Body of pancreas (tissue), 4 donors: ENCODE measurements at regions not wholly inside any gene's neighbourhood (a gene's known extent, or its start where the extent isn't known, plus 50 kb on each side); places are given as distances from the start of the nearest gene placed in this dataset.
"Not testable (repeated sequence)": the region's sequence is repeated elsewhere in the genome, so short reads cannot be mapped to it uniquely, and the experiment has no call there.

ENCODE experiments used
- ATAC-seq: fragments of 150-250 bp; one replicate; pipeline ENCODE4 v1.9.1; 2016
- DNase-seq, 4 donors: peaks; one replicate each; pipeline ENCODE4 v3.0.0-alpha.2; 2019
- H3K27ac ChIP-seq, 4 donors: fragments of 200-600 bp; sonication (generic); 1 replicate in 3 of 4; 2 replicates in 1 of 4; pipeline versions ENCODE4 v1.5.1 to v1.6.1; 2016 to 2019; ENCODE audit warnings: mild to moderate bottlenecking in 1 of 4, mixed read lengths in 1 of 4, moderate library complexity in 1 of 4
- H3K27me3 ChIP-seq, 2 donors: fragments of 200-600 bp; sonication (generic); one replicate each; pipeline ENCODE4 v1.6.0; 2016; ENCODE audit warnings: mild to moderate bottlenecking in 1 of 2
- H3K36me3 ChIP-seq, 2 donors: fragments of 200-600 bp; sonication (generic); replicated peaks in 1 of 2; 2 replicates each; pipeline ENCODE4 v1.5.1; 2016; ENCODE audit warnings: low read depth in 2 of 2; ENCODE audit not compliant: insufficient read depth in 1 of 2
- H3K4me1 ChIP-seq: fragments of 200-600 bp; sonication (generic); one replicate; pipeline ENCODE4 v1.6.0; 2016
- H3K4me3 ChIP-seq, 2 donors: fragments of 200-600 bp; sonication (generic); 1 replicate in 1 of 2; 2 replicates in 1 of 2; pipeline ENCODE4 v1.5.1; 2016 to 2019
- H3K9me3 ChIP-seq, 3 donors: fragments of 200-600 bp; sonication (generic); 1 replicate in 2 of 3; 2 replicates in 1 of 3; pipeline ENCODE4 v1.5.1; 2016
- POLR2A ChIP-seq, 3 donors: fragments of 450-650 bp; IDR thresholded peaks; one replicate each; pipeline ENCODE4 v1.6.1; 2016; ENCODE audit warnings: antibody characterized with exemption in 3 of 3, mild to moderate bottlenecking in 2 of 3
- WGBS, 2 donors: methylation state at CpG; one replicate each; pipeline ENCODE4 v1.1.5; 2017; 5-methylcytosine and 5-hydroxymethylcytosine counted together
- intact Hi-C: fragments of 100-400 bp; cut with DNase I; formaldehyde crosslinking; loops from one replicate; pipeline ENCODE4 v1.15.1; 2023
- TF ChIP-seq, protein P1 (sequence below), 7 experiments: fragments of 450-650 bp in 4 of 7; fragments of 200-600 bp in 3 of 7; sonication (generic) in 3 of 7; IDR thresholded peaks; one replicate each; pipeline ENCODE4 v1.5.1; 2016 to 2019; ENCODE audit warnings: antibody characterized with exemption in 7 of 7

DNA sequence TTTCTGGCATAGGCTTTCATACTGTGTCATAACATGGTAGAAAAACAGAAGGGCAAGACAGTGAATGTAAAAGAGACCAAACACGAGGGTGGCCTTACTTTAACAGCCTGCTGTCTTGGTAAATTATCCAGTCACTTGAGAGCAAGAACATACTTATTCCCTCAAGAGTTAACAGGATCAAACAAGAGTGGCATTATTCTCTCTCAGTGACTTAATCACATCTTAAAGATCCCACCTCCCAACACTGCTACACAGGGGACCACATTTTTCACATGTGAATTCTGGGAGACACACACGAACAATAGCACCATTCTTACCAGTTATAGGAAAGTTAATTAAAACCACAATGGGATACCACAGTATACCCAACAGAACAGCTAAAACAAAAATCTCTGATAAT is 898.0 kb upstream of the C9orf72 start:
- 26 to 47% methylated on average over 2 of the region's 2 CpGs for WGBS, 2 donors
- H3K27me3 ChIP-seq = no peaks in the 10 kb centered on the region
- intact Hi-C loops = no loop called here
- no peak for ATAC-seq
- H3K9me3 ChIP-seq = no peaks in the 10 kb centered on the region
- no peaks in the 10 kb centered on the region for H3K36me3 ChIP-seq
- H3K4me1 ChIP-seq = no peaks in the 10 kb centered on the region
- DNase-seq = no peak
- TF ChIP-seq, protein P1, sequence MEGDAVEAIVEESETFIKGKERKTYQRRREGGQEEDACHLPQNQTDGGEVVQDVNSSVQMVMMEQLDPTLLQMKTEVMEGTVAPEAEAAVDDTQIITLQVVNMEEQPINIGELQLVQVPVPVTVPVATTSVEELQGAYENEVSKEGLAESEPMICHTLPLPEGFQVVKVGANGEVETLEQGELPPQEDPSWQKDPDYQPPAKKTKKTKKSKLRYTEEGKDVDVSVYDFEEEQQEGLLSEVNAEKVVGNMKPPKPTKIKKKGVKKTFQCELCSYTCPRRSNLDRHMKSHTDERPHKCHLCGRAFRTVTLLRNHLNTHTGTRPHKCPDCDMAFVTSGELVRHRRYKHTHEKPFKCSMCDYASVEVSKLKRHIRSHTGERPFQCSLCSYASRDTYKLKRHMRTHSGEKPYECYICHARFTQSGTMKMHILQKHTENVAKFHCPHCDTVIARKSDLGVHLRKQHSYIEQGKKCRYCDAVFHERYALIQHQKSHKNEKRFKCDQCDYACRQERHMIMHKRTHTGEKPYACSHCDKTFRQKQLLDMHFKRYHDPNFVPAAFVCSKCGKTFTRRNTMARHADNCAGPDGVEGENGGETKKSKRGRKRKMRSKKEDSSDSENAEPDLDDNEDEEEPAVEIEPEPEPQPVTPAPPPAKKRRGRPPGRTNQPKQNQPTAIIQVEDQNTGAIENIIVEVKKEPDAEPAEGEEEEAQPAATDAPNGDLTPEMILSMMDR (IDR thresholded peaks at IDR 0.05) = no peak
- TF ChIP-seq POLR2A (IDR thresholded peaks at IDR 0.05) = no peak
- no peak overlapping the region for H3K27ac ChIP-seq
- H3K4me3 ChIP-seq = no peak overlapping the region

DNA sequence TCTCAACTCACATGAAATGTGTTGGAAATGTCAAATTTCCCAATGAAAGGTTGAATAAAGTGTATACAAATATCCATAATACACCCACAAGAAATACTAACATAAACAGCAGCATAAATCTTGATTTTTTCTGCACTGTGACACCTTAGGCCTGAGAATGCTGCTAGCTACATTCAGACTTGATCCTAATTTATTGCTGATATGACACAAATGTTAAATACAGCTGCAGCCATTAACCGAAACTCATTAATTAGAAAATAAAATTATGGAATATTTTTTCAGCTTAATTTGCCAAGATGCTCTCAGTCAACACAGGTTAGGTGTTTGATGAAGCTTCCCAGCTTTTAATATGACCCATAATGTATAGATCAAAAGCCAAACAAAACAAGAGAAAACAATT is 914.3 kb upstream of the C9orf72 start:
- H3K27ac ChIP-seq = no peak overlapping the region
- ATAC-seq = no peak
- H3K9me3 ChIP-seq = no peaks in the 10 kb centered on the region
- TF ChIP-seq, protein P1 (IDR thresholded peaks at IDR 0.05) = no peak
- no peak for TF ChIP-seq POLR2A (IDR thresholded peaks at IDR 0.05)
- WGBS, 2 donors = 68 to 83% methylated on average over 1 of the region's 1 CpG
- DNase-seq = no peak
- no peaks in the 10 kb centered on the region for H3K27me3 ChIP-seq
- H3K36me3 ChIP-seq = no peaks in the 10 kb centered on the region
- intact Hi-C loops = no loop called here
- no peaks in the 10 kb centered on the region for H3K4me1 ChIP-seq
- no peak overlapping the region for H3K4me3 ChIP-seq

DNA sequence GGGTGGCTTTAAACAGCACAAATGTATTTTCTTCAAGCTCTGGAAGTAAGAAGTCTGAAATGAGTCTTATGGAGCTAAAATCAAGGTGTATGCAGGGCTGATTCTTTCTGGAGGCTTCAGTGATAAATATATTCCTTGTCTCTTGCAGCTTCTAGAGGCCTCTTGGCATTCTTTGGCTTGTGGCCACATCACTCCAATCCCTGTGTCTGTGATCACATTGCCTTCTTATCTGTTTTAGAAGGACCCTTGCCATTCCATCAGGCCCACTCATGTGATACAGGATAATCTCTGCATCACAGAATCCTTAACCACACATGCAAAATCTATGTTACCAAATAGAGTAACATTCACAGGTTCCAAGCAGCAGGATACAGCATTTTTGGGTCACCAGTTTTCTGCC is 917.8 kb upstream of the C9orf72 start:
- Histone ChIP-seq H3K27ac (no peak overlapping the region), H3K4me1 (no peaks in the 10 kb centered on the region), H3K36me3 (no peaks in the 10 kb centered on the region), H3K9me3 (no peaks in the 10 kb centered on the region), H3K27me3 (no peaks in the 10 kb centered on the region), H3K4me3 (no peak overlapping the region)
- no peak for DNase-seq
- intact Hi-C loops = no loop called here
- no peak for ATAC-seq
- TF ChIP-seq, protein P1 (IDR thresholded peaks at IDR 0.05) = no peak
- TF ChIP-seq POLR2A (IDR thresholded peaks at IDR 0.05) = no peak

DNA sequence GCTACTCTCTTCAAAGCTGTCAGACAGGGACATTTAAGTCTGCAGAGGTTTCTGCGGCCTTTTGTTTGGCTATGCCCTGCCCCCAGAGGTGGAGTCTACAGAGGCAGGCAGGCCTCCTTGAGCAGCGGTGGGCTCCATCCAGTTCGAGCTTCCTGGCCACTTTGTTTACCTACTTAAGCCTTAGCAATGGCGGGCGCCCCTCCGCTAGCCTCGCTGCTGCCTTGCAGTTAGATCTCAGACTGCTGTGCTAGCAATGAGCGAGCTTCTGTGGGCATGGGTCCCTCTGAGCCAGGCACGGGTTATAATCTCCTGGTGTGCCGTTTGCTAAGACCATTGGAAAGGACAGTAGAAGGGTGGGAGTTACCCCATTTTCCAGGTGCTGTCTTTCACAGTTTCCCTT is 924.9 kb upstream of the C9orf72 start:
- H3K4me3 ChIP-seq, H3K9me3 ChIP-seq, ATAC-seq, H3K27ac ChIP-seq, H3K36me3 ChIP-seq, intact Hi-C loops, H3K27me3 ChIP-seq, DNase-seq, H3K4me1 ChIP-seq: not testable (repeated sequence)
- 82% methylated on average over 10 of the region's 10 CpGs; no CpG with 5 or more reads in 1 of the 2 donors for WGBS, 2 donors

DNA sequence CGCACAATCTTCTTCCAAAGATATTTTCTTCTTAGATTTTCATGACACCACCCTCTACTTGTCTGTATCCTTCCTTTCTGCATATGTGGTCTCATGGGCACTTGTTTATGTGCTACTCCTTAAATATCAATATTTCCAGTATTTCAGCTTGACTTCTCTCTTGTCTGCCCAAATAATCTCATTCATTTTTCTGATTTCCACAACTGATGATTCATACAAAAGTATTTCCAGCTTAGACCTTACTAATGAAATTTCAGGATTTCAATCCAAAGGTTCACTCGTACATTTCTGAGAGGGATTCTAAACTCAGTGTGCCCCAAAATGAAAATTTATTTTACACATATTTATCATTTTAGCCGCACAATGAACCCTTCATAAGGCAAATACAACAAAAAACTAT is 928.9 kb upstream of the C9orf72 start:
- H3K9me3 ChIP-seq = no peaks in the 10 kb centered on the region
- WGBS, 2 donors = 59 to 64% methylated on average over 3 of the region's 3 CpGs
- H3K4me1 ChIP-seq = no peaks in the 10 kb centered on the region
- no peak for ATAC-seq
- no peaks in the 10 kb centered on the region for H3K27me3 ChIP-seq
- DNase-seq = no peak
- no peak overlapping the region for H3K27ac ChIP-seq
- TF ChIP-seq, protein P1 (IDR thresholded peaks at IDR 0.05) = no peak
- no peak for TF ChIP-seq POLR2A (IDR thresholded peaks at IDR 0.05)
- H3K36me3 ChIP-seq = no peaks in the 10 kb centered on the region
- no peak overlapping the region for H3K4me3 ChIP-seq
- intact Hi-C loops = no loop called here
